H1 (cell line): ENCODE measurements at regions not wholly inside any gene's neighbourhood (a gene's known extent, or its start where the extent isn't known, plus 50 kb on each side); places are given as distances from the start of the nearest gene placed in this dataset.

Experiments
- ATF2 ChIP-seq: IDR thresholded peaks from 2 replicates; pipeline ENCODE4 v1.6.1; 2012; ENCODE audit warnings: low read length, inconsistent platforms
- BACH1 ChIP-seq: IDR thresholded peaks from 2 replicates; pipeline ENCODE4 v1.6.1; 2012; ENCODE audit warnings: low read length, improper control_type of control experiment
- CBX8 ChIP-seq: fragments of 300-800, 300-1000 bp; sonication (generic); IDR thresholded peaks from 2 replicates; pipeline ENCODE4 v1.7.1; 2016; ENCODE audit warnings: low read depth, low read length, borderline replicate concordance
- CHD7 ChIP-seq: fragments of 300-600 bp; sonication (generic); IDR thresholded peaks from 2 replicates; pipeline ENCODE4 v1.7.1; 2012; ENCODE audit warnings: low read length, moderate library complexity, mild to moderate bottlenecking, inconsistent platforms; ENCODE audit not compliant: insufficient replicate concordance
- POLR2AphosphoS5 ChIP-seq: IDR thresholded peaks from 2 replicates; pipeline ENCODE4 v1.6.1; 2011; ENCODE audit warnings: low read depth, low read length
- RNF2 ChIP-seq: fragments of 200-900, 300-1000 bp; sonication (generic); IDR thresholded peaks from 2 replicates; pipeline ENCODE4 v1.7.1; 2016; ENCODE audit warnings: borderline replicate concordance, low read depth, mild to moderate bottlenecking, antibody characterized with exemption, low read length; ENCODE audit not compliant: poor library complexity, severe bottlenecking; ENCODE audit errors: missing control alignments
- SRF ChIP-seq: IDR thresholded peaks from 2 replicates; pipeline ENCODE4 v1.6.1; 2011; ENCODE audit warnings: mild to moderate bottlenecking, low read depth, low read length, moderate library complexity

- TF ChIP-seq CHD7, result no peak
- TF ChIP-seq ATF2, result no peak
- no peak for TF ChIP-seq CBX8
- TF ChIP-seq POLR2AphosphoS5, result no peak
- TF ChIP-seq SRF, result no peak
- TF ChIP-seq BACH1, result no peak
- no peak for TF ChIP-seq RNF2
Measured at GRCh38 chr11:116357784-116358544, 414.8 kb downstream of the BUD13 start (continued).
